Pulmonary artery endothelial cell (primary cell): ENCODE measurements at regions not wholly inside any gene's neighbourhood (a gene's known extent, or its start where the extent isn't known, plus 50 kb on each side); places are given as distances from the start of the nearest gene placed in this dataset.

Source experiments
- DNase-seq: peaks from one replicate; pipeline ENCODE4 v3.0.0-alpha.2; 2011; ENCODE audit warnings: low read depth, low spot score

DNA sequence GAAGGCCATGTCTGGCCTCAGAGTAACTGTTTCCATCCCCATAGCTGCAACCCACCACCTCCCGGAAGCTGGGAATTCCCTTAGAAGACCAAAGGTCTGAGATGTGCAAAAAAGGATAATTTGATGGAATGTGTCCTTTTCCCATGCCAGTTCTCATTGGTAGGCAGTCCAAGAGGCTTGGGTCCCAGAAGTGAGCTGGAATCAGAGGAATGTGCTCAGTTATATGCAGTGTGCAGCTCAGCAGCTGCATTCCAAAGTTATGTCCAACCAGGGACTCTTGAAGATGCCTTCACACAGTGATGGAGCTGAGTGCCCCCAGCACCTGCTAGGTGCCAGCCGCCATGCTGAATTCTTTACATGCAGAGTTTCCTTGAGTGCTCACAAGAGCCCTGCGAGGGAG lies 583.9 kb upstream of the TBX3 start:
- no peak for DNase-seq

DNA sequence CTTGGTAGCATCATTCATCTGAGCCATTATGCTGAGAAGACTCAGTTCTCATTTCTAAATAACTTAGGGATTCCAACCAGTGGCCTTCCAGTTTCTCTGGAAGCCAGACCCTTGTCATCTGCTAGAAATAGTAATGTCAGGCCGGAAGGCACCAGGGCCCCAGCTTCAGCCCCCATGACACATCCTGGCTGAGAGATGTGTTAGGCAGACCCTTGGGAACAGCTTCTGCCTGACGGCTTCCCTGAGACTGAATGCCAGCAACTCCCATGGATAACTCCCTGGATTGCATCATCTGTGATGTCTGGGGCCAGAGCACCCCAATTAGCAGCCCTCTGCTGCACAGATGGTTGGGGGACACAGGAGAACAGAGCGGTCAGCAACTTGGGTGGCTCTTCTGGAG lies 583.5 kb upstream of the TBX3 start:
- no peak for DNase-seq

DNA sequence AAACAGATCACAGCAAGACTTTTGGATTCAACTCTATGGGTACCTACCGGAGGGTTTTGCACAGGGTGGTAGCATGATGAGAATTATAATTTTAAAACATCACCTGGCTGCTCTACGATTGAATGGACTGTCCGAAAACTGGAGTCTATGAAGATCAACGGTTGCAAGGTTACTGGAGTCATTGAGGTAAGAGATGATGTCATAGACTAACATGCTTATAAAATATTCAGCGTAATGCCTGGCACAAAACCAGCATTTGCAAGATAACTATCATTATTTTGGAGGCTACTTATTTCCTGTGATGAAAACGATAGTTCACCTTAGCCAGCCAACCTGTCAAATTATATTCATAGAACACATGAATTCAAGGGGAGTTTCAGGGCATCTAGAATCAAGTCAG lies 580.6 kb upstream of the TBX3 start:
- no peak for DNase-seq

DNA sequence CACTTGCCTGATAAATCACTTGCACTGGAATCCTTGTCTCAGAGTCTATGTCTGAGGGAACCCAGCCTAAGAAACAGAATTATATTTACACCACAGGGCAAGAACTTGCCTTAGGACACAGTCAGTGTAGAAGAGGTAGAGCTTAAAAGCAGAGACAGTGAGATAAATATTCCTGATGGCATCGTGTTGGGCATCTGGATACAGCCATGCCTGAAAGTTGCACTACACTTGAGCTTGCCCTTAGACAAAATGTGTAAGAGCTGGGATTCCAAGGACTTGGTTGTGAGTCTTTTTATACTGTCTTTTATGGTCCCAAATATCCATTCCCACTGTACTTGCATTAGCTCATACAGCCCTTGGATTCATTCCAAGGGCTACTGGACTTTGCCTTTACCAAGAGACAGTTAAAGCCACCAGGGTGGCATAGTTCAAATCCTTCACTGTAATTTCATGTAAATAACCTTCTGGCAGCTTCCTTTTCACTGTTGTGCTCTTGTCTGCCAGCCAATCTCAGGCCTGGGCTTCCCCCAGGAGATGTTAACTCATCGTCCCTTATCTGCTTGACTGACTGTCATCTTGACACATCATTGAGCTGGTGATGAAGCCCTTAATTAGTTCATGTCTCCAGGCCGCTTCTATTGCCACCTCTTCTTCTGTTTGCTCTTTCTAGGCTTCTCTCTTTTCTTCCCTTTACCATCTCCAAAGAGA lies 577.9 kb upstream of the TBX3 start:
- DNase-seq, result no peak

DNA sequence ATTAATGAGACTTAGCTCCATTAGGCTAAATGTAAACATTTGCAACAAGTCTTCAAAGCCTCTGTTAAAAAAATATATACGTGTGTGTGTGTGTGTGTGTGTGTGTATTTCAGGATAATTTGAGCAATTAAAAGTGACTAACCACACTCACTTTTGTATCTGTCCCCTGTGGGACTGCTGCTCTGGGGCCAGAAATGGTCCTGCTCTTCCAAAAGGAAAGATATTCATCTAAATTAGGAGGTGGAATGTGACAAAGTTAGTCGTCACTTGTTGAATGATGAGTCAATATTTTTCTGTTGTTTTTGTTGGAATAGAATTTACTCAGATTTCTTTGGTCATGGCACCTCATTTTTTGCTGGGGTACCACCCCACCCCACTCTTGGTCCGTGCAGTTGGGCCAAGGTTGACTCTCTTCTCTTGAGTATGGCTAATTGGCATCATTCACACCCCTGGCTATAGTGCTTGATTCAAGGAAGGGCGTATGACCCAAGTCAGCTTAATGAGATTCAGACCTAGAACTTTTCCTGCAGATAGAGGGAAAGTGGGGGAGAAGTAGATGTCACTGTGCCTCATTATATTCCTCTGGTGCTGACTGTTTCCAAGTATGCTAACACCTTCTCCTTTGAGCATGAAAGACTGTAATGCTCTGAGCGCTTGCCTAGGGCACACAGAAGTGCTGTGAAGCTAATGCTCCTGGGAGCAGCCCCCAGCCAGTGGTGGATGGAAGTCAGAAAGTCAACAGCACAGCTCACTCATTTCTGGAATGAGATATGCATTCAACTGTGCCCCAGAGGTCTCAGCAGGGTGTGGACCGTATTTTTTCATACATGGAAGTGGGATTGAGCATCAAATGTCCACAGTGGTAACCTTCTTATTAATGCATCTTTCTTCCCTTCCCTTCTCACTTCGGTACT lies 577.0 kb upstream of the TBX3 start:
- no peak for DNase-seq

DNA sequence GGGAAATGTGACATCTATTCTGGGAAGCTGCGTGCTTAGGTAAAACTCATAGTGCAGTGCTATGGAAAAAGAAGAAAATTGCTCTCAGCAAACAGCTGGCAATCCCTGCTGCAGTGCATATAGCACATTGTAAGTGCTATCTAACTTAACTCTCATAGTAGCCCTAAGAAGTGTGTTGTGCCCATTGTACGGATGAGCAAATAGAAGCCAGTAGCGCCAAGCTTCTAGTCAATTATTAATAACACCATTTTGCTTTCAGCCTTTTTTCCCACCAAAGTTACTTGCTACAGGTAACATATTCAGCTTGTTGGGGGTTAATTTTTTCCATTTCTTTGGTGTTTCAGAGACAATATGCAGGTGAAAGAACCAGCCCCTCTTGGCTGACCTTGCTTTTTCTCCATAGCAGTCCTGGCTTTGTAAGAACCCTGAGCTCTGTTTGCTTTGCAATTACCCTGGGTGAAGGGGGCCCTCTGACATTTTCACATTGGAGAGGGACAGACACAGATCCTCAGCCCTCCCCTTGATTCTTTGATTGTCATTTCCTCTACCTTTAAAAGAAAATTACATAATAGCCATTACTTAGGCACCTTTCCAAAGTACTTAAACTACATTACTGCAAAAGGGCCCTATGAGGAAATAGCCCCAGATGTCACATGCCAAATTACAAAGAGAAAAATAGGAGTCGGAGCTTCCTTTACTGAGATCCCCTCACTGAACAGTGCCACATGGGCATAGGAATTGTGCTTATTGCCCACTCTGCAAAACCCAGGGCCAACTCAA lies 576.2 kb upstream of the TBX3 start:
- no peak for DNase-seq

DNA sequence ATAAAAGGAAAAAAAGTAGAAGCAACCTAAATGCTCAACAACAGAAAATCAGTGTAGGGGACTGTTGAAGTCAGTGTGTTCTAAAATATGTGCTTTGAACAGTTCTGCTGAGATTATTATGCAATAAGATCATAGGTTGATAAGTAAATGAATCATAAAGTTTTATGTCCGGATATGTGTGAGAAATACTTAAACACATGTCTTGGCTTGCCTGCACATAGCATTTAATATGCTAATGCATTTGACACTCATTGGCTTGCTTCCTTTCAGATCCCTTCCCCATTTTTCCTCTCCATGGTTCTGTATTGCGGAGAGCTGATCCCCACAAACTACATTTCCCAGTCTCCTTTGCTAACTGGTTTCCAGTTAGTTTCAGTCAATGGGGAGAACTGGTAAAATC lies 573.8 kb upstream of the TBX3 start:
- no peak for DNase-seq

DNA sequence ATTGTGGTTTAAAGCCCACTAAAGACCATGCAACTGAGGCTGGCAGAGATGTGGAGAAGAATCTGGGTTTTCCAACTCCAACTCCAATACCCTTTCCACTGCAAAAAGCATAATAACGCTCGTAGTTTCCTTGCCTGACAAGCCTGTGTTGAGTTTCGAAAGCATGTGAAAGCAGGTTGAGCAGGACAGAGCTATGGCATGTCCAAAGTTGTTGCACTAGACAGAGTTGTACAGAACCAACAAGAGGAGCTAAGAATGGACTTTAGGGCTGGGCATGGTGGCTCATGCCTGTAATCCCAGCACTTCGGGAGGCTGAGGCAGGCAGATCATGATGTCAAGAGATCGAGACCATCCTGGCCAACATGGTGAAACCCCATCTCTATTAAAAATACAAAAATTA lies 572.0 kb upstream of the TBX3 start:
- DNase-seq, result no peak

DNA sequence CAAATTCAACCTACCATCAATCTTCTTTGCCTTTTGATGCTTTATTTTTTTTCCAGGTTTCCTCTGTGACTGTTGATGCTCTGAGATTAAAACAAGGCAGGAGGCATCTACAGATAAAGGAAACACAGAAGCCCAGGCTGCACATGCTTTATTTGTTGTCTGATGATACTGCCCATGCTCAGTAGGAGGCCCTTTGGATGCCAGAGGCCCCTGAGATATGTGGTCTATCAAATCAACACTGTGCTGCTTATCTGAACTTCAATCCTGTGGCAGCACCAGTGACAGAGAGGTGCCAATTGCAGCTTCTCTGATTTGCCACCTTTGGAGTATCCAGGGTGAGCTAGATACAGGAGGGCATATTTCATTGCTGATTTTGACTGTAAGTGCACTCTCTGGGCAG lies 571.3 kb upstream of the TBX3 start:
- no peak for DNase-seq

DNA sequence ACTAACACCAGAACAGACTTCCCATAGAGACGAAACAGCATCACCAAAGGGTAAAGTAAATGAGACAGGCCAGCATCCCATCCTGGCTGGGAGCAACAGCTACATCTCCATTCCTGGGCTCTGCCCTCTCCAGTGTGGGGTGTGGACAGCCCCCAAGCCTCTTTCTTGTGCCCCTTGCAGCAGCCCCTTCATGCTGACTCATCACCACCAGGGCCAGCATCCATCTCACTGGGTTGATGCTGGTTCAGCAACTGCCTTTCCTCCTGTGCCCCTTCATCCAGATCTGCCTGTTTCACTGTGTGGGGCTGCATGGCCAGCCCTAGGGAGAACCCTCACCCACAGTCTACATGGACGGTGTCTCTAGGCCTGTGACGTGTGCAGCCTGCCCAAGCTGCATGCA lies 569.1 kb upstream of the TBX3 start:
- no peak for DNase-seq

DNA sequence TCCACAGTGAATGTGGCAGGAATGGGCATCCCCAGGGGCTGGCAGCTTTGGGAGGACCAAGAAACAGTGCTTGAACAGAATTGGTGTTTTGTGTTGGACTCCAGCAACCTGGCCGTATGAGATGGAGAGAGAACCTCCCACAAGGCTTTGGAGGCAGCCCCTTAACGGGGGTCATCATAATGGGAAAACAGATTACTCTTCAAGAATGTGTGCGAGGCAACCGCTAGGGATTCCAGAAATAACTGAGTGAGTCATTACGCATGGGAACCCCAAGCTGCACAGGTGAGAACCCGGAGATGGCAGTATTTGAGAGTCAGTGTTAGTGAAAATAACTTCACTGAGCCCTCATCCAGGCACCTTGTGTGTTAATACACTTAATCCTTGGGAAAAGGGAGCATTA lies 567.8 kb upstream of the TBX3 start:
- DNase-seq, result no peak

DNA sequence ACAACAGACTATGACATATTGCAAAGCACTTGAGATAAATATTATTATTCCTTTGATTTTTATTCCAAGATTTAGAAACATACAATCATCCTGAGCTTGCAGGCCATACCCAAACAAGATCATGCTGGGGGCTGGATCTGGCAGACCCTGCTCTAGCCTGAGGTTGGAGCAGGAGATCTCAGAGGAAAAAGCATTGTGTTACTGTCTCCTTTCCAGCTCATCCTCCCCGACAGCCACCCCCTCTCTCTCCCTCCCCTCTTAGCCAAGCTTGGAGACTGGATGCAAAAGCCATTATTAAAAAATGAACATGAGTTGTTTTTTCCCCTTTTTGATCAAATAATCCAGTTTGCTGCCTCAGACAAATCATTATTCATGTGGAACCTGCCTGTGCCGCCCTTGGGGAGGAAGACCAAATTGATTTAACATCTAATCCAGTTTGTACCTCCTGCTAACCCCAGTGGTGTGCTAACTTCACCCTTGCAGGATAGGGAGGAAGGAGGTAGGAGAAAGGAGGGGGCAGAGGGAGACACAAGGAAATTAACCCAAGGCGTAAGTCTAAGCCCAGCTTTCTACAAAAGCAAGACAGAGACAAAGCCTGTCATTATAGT lies 565.8 kb upstream of the TBX3 start:
- DNase-seq, result no peak

DNA sequence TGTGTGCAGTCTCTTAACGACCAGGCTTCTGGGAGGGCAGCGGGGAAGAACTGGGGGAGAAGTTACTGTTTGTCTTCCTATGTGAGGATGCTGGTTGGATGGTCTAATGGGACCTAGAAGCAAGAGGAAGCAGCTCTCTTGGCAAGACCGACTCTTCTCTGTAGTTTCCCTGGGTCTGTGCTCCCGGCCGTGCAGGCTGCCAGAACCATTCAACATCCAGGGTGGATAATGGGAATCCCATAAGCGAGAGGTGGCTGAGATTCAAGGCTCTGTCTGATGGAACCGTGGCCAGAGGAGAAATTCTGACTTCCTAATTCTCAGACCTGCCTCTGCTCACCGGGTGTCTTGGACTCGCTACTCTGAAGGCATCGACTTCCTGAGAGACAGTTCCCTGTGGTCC lies 561.0 kb upstream of the TBX3 start:
- DNase-seq, result no peak

DNA sequence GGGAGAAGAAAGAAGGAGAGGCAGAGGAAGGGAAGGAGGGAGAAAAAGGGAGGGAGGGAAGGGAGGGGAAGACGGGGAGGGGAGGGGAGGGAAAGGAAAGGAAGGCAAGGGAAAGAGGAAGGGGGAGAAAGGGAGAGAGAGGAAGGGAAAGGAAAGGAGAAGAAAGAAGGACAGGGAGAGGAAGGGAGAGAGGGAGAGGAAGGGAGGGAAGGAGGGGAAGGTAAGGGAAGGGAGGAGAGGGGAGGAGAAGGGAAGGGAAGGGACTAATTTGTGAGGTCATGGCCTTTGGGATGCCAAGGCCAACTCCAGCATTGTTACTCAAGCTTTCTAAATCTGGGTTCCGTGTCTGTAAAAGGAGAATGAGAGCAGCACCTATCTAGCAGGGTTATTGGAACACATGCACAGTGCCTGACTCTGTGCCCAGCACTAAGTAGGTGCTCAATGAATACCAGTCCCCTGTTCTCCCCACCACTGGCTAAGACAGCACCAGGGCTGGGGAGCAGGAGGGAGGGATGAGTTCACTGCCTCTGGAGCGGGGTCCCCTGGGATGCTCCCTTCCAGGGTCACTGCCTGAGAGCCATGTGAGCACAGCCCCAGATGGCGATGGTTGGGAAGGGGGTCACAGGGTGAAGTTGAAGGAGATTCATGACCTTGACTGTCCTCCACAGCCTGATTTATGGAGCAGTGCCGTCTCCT lies 560.1 kb upstream of the TBX3 start:
- no peak for DNase-seq

DNA sequence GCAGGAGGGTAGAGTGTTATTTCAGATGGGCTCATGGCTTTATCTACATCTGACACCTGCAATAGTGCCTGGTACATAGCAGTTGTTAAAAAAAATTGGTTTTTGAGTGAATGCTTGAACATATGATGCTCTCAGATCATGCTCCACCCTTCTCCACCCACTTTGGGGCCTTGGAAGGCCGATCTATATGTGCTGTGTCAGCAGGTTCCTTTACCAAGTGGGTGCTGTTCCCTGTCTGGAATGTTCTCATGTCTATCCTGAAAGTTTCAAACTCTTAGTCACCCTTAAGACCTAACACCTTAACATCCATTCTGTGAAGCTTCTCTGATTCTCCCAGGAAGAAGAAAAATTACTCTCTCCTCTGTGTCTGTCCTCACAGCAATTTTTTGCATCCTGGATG lies 556.3 kb upstream of the TBX3 start:
- DNase-seq, result no peak

DNA sequence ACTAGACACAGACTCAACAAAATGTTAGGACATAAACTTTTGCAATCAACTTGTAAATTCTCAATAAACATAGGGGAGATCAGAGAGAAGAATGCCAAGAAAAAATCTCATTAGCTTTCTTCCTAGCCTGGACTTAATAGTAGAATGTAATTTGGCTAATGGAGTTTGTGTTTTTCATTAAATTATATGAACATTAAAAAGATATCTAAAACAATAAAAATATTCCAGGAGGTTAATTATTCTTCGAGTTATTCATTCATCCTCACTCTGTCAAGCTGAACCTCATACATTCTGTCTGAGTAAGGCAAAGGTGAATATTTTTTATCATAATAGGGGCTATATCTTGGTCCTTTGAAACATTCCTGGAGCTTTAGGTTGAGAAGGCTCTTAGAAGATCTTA lies 551.9 kb upstream of the TBX3 start:
- no peak for DNase-seq

DNA sequence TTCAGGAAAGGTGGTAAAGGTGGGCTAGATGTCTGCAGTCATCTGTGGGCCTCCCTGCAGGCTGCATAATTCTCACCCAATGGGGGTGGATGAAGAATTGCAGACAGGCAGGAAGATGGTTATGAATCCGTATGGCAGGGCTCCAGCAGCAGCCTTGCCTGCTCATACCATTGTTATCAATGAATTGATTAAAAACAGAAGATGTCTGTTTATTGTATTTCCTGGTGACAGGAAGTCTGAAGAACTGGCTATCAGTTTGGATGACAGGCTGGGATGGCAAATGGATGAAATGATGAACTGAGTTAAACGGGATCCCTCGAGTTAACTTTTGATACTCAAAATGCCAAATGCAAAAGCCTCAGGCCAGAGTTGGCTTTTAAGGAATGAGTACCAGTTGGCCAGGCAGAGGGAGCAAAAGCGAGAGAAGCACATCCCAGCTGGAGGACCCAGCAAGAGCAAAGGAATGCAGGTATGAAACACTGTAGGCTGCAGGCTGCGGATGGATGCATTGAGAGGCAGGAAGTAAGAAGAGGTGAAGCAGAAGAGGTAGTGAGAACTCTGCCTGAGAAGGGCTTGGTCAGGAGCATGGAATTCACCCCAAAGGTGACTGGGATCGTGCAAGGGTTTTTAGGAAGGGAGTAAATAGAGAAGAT lies 550.0 kb upstream of the TBX3 start:
- no peak for DNase-seq

DNA sequence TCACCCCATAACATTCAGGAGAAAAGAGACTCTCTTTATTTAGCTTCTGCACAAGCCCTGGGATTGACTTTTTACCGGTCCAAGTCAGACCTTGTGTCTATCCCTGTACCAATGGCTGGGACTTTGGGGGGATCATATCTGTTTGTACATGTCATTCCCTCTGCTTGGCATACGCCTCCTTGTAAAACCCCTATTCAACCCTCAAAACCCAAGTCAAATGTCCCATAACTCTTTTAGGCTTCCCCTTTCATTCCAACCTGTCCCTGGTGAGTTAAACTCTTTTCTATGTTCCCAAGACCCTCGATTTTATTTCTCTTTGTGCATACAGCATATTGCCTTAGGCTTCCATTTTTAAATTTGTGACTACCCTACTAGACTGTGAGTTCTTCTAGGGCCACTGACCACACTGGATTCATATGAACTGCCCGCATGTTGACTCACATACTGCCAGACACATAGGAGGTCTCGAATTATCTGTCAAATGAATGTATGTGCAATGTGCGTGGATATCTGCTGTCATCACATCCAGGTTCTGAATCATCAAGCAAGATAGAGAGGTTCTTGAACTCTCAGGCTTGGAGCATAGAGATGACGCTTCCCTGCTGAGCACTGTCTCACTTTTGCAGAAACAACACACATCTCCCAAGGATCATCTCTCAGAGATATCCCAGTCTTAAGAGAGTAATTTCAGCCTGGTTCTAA lies 548.6 kb upstream of the TBX3 start:
- no peak for DNase-seq

DNA sequence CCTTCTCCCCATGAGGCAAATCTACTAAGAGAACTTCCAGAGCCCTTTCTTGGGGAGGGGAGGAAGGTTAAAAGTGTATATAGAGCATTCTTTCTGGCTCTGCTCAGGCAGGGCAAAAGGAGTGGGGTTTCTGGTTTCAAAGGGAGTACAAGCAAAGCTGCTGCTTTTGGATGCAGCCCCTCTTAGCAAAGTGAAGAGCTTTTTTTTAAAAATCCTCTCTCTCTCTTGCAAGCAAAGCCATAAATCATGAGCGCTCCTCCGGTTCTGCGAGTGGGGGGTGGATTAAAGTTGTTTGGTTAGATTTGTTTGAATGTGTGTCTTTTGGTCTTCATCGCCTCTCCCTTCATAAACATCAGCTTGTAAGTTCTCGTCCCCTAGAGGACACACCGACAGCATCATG lies 546.6 kb upstream of the TBX3 start:
- no peak for DNase-seq

DNA sequence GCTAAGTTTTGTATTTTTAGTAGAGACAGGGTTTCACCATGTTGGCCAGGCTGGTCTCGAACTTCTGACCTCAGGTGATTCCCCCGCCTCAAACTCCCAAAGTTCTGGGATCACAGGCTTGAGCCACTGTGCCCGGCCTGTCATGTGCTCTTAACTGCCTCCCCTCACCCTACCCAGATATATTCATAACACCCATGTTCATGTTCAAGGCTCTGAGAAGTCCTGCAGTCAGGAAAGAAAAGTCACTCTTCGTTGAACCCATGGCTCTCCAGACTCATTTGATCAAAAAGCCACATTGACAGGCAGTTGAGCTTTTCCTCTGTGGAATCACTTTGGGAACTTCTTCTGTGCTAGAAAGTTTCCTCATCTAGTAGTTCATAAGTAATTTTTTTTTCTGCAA lies 545.5 kb upstream of the TBX3 start:
- DNase-seq, result no peak
